NB4 (cell line): ENCODE measurements at regions not wholly inside any gene's neighbourhood (a gene's known extent, or its start where the extent isn't known, plus 50 kb on each side); places are given as distances from the start of the nearest gene placed in this dataset.

Experiments
- DNase-seq: peaks from one replicate; pipeline ENCODE4 v3.0.0; 2010; ENCODE audit warnings: low read depth
- H3K4me3 ChIP-seq: one replicate; pipeline ENCODE4 v1.5.1; 2011; ENCODE audit warnings: mild to moderate bottlenecking, low read depth, low read length, moderate library complexity
- MYC ChIP-seq: IDR thresholded peaks from 2 replicates; pipeline ENCODE4 v1.6.1; 2011; ENCODE audit warnings: low read depth, low read length
- POLR2A ChIP-seq: IDR thresholded peaks from 2 replicates; pipeline ENCODE4 v1.6.1; 2011; ENCODE audit warnings: mild to moderate bottlenecking; ENCODE audit not compliant: insufficient read length; ENCODE audit errors: extremely low read depth
- TF ChIP-seq, protein P1 (sequence below): IDR thresholded peaks from one replicate; pipeline ENCODE4 v1.5.1; 2012; ENCODE audit warnings: low read depth, low read length
- TF ChIP-seq, protein P2 (sequence below): IDR thresholded peaks from 2 replicates; pipeline ENCODE4 v1.6.1; 2011; ENCODE audit warnings: low read depth, low read length

DNA sequence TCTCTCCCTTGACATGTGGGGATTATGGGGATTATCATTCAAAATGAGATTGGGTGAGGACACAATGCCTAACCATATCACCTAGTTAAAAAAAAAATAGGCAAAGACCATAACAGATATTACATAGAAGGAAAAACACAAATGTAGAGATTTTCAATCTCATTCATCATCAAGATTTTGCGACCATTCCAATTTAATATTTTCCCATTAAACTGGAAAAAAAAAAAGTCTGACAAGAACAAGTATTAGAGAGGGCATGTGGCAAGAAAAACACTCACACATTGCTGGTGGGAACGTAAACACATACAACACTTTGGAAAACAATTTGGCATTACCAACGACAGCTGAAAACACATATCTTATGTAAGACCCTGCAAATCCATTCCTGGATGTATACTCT lies 71.0 kb upstream of the MYCN start:
- TF ChIP-seq, protein P1, sequence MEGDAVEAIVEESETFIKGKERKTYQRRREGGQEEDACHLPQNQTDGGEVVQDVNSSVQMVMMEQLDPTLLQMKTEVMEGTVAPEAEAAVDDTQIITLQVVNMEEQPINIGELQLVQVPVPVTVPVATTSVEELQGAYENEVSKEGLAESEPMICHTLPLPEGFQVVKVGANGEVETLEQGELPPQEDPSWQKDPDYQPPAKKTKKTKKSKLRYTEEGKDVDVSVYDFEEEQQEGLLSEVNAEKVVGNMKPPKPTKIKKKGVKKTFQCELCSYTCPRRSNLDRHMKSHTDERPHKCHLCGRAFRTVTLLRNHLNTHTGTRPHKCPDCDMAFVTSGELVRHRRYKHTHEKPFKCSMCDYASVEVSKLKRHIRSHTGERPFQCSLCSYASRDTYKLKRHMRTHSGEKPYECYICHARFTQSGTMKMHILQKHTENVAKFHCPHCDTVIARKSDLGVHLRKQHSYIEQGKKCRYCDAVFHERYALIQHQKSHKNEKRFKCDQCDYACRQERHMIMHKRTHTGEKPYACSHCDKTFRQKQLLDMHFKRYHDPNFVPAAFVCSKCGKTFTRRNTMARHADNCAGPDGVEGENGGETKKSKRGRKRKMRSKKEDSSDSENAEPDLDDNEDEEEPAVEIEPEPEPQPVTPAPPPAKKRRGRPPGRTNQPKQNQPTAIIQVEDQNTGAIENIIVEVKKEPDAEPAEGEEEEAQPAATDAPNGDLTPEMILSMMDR = no peak
- TF ChIP-seq POLR2A (no peak), MYC (no peak)
- TF ChIP-seq, protein P2, sequence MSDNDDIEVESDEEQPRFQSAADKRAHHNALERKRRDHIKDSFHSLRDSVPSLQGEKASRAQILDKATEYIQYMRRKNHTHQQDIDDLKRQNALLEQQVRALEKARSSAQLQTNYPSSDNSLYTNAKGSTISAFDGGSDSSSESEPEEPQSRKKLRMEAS = no peak
- H3K4me3 ChIP-seq = no peak overlapping the region
- no peak for DNase-seq

DNA sequence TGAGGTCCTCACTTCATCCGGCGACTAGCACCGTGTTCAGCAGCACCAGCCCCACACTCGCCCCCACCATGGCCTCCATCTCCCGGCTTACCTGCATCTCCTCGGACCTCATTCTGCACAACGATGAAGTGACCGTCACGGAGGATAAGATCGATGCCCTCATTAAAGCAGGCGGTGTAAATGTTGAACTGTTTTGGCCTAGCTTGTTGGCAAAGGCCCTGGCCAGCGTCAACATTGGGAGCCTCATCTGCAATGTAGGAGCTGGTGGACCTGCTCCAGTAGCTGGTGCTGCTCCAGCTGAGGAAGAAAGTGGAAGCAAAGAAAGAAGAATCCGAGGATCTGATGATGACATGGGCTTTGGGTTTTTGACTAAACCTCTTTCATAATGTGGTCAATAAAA lies 70.5 kb upstream of the MYCN start:
- DNase-seq = no peak
- no peak overlapping the region for H3K4me3 ChIP-seq
- TF ChIP-seq, protein P1 = no peak
- no peak for TF ChIP-seq POLR2A
- TF ChIP-seq MYC = no peak
- TF ChIP-seq, protein P2 = no peak

DNA sequence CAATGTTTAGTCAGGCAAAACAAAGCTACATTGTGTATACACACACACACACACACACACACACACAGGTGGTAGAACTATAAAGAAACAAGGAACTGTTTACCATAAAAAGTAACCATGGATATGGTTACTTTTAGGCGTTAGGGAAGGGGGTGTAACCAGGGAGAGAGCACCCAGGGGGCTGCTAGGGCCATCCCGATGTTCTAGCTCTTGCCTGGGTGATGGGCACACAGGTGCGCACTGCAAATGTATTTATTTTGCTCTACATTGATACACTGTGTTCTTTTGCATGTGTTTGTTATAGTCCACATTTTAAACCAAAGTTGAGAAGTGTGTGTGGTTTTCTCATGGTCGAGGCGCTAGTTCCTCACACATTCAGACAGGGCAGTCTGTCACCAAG lies 69.8 kb upstream of the MYCN start:
- no peak for TF ChIP-seq MYC
- TF ChIP-seq POLR2A = no peak
- TF ChIP-seq, protein P1 = no peak
- TF ChIP-seq, protein P2 = no peak
- no peak overlapping the region for H3K4me3 ChIP-seq
- DNase-seq = no peak

DNA sequence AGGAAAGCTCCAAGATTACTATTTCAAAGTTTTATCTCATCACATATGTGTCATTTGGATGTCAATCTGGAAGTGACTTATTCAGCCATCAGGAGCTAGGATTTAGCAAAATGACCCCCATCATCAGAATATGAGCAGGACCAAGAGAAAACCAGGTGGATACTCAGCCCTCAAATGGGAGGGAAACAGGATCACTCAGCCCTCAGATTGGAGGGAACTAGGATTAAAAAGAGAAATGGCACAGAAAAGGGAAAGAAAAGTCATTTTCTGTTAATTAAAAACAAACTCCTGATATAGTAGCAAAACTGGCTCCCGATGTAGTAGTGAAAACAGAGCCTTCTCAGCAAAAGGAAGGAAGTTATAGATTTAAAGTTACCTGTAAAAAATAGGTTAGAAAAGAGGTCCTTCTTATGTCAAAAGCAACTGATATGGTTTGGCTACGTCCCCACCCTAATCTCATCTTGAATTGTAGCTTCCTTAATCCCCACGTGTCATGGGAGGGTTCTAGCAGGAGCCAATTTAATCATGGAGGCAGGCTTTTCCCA lies 69.0 kb upstream of the MYCN start:
- no peak overlapping the region for H3K4me3 ChIP-seq
- TF ChIP-seq, protein P2 = no peak
- TF ChIP-seq MYC = no peak
- no peak for DNase-seq

DNA sequence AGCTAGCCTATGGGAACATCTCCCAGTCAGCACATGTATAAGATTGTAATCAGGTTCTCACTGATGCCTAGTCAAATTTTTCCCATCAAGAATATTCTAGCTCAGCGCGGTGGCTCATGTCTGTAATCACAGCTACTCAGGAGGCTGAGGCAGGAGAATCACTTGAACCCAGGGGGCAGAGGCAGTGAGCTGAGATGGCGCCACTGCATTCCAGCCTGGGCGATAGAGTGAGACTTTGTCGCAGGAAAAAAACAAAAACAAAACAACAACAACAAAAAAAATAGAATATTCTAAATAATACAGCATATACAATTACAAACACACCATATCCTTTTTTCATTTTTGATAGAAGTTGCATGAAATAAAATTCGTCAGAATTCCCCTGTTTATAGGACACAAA lies 67.5 kb upstream of the MYCN start:
- H3K4me3 ChIP-seq = no peak overlapping the region
- TF ChIP-seq, protein P1 = no peak
- TF ChIP-seq, protein P2 = no peak
- no peak for TF ChIP-seq MYC
- TF ChIP-seq POLR2A = no peak
- DNase-seq = no peak

DNA sequence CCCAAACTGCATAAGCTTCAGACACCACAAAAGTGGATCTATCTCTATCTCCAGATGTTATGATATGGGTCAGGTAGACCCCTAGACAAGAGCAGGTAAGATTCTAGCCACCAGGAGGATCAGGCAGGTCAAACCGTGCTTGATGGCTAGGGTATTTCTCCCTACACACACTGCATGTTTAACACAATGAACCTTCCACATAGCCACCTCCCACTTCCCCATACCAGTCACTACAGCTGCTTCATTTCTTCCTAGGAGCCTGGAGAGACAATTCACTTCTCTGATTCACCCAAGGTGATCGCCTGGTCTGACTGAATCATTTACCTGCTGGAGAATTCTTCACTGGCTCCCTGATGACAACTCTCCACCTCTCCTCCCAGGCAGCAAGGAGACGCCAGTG lies 66.0 kb upstream of the MYCN start:
- no peak overlapping the region for H3K4me3 ChIP-seq
- TF ChIP-seq, protein P1 = no peak
- TF ChIP-seq, protein P2 = no peak
- TF ChIP-seq POLR2A (no peak), MYC (no peak)
- DNase-seq = no peak
